Hippocampal formation (tissue), 2 donors: ENCODE measurements at regions not wholly inside any gene's neighbourhood (a gene's known extent, or its start where the extent isn't known, plus 50 kb on each side); places are given as distances from the start of the nearest gene placed in this dataset.

Source experiments
- DNase-seq, 2 donors: peaks; one replicate each; lab custom pipeline; 2025; lab: John Stamatoyannopoulos, UW

DNA sequence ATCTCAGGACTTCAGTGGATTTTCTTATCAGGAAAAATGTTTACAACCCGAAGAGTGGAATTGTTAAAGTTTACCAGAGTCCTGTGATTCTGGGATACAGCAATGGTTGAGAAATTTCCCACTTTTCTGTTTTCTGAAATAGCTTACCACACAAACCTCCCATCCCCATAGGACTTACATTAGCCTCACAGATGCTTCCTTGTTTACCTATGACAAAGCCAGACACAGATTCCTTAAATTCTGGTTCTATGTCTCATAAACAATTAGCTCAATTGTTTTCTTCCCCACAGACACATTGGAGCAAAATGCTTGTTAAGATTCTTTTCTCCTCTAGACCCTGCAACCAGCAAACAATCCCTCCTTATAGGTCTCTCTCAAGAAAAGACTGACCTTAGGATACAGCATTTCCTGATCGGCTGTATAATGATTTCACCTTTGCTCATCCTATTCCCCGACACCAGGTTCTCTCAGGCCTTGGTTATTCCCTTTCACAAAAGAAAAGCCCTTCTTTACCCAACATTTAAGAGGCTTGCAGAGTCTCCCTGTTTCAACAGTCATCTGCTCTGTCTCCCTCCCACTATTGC, 886.2 kb downstream of the ARAP2 start:
- DNase-seq: no peak

DNA sequence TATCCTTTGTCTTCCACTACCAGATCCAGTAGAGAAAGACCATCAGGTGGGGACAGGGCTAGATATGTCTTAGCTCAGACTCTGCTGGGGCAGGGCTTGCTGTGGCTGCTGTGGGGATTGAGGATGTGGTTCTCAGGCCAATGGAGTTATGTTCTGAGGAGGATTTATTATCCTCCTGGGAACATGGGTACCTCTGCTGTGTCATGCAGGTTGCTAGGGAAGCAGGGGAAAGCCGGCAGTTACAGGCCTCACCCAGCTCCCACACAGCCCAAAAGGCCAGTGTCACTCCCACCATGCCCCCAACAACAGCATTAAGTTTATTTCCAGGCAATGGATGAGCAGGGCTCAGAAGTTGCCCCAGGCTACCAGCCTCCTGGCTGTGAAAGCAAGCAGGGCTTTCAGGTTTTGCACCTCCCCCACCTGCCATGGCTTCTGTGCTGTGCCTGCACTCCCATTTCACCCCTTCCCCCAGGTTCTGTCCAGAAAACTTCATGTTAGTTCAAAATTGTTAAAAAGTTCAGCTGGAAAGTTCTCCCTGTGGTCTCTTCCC, 879.9 kb downstream of the ARAP2 start:
- no peak for DNase-seq

DNA sequence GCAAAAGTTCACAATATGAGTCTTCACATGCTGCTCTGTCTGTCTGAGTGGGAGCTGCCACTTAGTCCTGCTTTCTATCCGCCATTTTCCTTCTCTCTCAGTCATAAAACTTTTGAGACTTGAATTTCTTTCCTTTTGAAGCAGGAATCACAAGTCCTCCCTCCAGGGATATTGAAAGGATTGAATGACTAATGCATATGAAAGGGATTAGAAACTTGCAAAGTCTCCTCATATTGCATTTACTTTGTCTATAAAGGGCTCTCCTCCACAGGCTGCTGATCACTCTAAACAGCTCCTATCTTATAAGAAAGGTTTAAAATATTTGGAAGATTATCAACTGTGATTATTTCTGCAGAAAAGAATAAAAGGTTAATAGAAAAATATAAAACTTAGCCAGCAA, 879.1 kb downstream of the ARAP2 start:
- no peak for DNase-seq

DNA sequence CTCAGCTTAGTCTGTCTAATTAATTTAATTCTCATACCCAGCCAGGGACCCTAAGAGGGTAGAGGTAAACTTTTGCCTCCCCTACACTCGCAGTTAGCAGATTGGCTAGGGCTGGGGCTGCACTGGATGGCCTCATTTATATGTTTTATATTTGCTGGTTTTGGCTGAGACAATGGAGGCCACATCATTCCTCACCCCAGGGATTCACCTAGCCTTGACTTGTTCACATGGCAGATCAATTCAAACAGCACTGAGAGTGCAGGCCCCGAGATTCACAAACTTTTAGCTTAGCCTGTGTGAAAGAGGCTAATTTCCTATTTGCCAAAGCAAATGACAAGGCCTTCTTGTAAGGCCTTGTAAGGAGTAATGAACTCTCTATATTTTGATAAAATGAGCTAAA, 844.4 kb downstream of the ARAP2 start:
- DNase-seq: no peak

DNA sequence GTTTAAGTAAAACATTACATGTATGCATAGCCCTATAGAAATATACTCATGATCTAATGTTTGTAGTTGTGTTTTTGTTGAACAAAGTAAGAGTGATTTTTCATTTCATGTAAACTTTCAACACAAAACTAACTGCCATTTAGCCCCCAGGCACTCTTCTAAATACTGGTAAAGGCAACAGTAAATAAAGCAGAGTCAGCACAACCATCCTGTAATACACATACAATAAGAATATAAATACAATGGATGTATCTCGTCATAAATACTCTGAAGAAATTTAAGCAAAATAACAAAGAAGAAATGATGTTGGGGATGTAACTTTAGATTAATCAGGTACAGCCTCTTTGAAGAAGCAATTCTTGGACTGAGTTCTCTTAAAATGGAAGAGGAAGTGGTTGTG, 821.2 kb downstream of the ARAP2 start:
- DNase-seq: no peak

DNA sequence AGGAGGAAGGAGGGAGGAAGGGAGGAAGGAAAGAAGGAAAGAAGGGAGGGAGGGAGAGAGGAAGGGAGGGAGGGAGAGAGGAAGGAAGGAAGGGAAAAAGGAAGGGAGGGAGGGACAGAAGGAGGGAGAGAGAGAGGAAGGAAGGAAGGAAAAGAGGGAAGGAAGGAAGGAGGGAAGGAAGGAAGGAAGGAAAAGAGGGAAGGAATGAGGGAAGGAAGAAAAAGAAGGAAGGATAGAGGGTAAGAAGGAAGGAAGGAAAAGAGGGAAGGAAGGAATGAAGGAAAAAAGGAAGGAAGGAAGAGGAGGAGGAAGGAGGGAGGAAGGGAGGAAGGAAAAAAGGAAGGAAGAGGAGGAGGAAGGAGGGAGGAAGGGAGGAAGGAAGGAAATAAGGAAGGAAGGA, 796.8 kb downstream of the ARAP2 start:
- DNase-seq: no peak

DNA sequence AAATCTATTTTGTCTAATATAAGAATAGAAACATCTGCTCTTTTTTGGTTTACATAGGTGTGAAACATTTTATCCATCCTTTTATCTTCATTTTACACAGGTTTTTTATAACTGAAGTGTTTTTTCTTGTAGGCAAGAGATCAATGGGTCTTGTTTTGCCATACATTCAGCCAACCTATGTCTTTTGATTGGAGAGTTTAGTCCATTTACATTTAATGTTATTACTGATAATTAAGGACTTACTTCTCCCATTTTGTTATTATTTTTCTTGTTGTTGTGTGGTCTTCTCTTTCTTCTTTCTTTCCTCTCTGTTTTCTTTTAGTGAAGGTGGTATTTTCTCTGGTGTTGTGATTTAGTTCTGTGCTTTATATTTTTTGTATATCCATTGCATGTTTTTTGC, 785.3 kb downstream of the ARAP2 start:
- DNase-seq: no peak

DNA sequence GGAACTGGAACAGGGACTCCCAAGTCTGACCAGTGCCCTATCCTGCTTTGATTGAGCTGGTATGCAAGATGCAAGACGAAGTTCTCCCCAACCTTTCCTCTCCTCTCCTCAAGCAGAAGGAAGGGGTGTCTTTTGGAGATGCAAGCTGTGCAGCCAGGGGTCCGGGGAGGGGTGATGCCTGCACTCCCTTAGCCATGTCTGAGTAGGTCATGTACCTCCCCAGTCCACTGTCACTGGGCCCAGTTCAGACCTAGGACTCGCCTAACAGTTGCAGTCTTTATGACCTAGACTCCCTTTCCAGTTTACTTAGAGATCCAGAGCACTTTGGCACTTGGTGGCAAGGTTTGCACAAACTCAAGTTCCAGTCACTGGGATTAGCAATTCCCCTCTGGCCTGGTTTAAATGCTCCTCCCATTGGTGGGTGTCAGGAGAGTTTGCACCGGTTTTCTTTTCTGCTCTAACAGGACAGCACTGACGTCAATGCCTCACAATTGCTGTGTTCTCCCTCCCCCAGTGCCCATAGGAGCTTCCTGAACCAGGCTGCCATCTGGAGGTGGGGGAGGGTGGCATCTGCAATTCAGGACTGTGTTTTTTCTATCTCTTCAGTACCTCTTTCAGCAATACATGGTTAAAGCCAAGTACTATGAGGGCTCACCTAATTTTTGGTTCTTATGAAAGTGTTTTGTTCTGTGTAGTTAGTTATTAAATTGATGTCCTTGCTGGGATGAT, 782.2 kb downstream of the ARAP2 start:
- DNase-seq: no peak

DNA sequence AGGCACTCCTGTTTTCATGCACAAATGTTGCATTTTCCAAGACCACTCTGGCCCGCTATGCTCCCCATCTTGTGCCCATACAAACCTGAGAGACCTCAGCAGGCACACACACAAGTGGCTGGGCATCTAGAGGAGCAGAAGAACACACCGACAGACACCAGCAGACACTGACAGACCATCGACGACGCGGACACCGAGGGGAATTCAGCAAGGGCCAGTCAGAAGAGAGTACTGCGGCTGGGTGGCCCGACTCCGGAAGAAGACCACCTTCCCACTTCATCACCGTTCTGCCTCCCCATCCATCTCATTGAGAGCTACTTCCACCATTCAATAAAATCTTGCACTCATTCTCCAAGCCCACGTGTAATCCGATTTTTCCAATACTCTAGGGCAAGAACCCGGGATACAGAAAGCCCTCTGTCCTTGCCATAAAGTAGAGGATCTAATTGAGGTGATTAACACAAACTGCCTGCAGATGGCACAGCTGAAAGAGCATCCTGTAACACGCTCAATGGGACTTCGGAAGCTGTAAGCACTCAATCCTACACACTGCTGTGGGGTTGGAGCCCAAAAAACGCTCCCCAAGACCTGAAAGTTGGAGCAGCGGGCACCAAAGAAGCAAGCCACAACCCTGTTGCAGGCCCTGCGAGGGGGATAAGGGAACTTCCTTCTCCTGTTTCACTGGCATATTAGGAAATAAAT, 780.9 kb downstream of the ARAP2 start:
- DNase-seq: no peak

DNA sequence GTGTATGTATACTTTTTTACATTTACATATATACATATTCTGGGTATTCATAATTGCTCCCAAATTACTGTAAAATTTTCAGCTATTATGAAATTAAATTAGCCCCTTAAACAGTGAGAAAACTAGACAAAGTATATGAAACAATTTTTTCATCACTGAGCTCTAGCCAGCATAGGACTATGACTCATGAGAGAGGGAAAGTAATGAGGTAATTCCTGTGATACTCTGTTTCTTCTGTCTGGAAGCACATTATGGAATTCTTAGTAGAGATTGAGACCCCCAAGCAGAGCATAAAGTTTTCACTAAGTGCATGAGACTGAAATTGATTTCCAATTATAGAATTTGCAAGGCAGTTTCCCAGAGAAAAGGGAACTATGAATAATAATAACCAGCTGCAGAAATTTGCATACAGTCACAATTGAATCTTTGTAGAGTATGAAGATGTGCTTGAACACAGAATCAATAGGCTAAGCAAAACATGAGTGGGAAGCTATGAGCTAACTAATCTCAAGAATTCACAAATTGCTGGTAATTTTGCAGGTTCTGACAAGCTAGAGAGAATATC, 779.3 kb downstream of the ARAP2 start:
- peak in 1 of 2 donors; percentile 75 for DNase-seq

DNA sequence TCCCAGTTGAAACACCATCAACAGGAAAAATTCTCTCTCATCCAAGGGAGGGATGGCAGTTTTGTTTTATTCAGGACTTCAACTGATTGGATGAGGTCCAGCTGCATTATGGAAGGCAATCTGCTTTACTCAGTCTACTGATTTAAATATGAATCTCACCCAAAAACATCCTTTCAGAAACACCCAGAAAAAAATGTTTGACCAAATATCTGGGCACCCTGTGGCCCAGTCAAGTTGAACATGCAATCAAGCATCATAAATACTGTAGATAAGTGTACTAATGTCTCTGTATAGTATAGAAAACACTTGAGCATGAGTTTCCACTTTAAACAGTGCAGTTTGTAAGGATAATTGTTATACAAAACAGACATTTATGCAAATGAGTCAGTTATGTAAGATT, 753.2 kb downstream of the ARAP2 start:
- no peak for DNase-seq

DNA sequence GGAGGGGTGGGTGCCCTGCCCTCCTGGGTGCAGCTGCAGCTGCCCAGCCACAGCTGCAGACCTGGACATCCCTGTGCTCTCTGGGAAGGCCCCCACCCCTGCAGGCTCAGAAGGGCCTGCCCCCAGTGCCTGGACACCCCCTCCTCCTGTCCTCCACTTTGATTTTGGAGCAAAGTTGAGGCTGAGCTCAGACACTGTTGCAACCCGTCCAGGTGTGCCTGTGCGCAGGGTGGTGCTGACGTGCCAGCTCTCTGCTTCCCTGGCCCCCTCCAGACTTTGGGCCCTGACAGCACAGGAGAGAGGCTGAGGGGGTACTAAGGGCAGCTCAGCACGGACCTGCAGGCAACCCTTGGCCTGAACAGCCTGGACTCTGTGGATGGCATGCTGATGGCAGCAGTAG, 750.3 kb downstream of the ARAP2 start:
- DNase-seq: no peak

DNA sequence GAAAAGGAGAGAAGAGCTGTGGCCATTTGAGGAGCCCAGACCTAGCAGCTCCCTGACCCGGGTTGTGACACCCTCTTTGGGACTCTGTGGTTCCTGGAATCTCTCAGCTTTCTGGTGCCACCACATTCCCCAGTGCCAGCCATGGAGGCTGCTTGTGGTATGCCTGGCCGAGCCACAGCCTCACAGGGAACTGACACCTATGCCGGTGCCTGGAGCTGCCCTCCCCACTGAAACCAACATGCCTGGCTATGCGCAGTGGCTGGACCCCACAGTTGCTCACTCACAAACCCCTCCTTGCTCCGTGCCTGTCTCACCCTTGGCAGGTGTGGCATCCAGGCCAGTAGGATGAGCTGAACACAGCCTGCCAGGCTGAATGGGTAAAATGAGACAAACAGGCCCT, 749.4 kb downstream of the ARAP2 start:
- no peak for DNase-seq

DNA sequence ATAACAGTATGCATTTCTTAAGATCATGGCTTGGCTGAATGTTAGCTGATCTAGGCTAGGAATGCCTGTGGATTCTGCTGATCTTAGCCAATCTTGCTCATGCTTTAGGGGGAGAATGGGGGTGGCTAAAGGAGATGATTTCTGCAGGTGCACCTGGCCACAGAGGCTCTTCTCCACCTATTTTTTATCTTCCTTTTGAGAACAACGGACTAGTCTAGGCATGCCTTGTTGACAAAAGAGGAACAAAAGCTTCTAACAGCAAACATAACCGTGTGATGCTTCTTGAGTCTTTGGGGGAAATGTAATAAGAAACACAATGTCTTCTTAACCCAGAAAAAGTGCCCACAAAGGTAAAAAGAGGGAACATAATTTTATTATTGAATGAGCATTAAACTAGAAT, 743.5 kb downstream of the ARAP2 start:
- no peak for DNase-seq

DNA sequence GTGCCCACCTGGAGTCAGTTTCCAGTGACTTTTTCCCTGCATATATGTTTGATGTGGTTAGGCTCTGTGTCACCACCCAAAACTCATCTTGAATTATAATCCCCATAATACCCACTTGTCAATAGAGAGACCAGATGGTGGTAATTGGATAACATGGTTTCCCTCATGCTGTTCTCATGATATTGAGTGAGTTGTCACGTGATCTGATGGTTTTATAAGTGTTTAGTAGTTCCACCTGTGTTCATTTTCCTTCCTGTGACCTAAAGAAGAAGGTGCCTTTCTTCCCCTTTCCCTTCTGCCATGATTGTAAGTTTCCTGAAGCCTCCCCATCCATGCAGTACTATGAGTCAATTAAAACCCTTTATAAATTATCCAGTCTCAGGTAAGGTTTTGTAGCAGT, 740.9 kb downstream of the ARAP2 start:
- no peak for DNase-seq

DNA sequence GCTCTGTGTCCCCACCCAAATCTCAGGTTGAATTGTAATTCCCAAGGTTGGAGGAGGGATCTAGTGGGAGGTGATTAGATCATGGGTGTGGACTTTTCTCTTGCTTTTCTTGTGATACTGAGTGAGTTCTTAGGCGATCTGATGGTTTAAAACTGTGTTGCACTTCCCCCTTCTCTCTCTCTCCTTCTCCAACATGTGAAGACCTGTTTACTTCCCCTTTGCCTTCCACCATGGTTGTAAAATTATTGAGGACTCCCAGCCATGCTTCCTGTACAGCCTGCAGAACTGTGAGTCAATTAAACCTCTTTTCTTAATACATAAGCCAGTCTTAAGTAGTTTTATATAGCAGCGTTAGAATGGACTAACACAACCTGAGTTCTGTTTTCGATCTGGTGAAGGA, 738.2 kb downstream of the ARAP2 start:
- no peak for DNase-seq

DNA sequence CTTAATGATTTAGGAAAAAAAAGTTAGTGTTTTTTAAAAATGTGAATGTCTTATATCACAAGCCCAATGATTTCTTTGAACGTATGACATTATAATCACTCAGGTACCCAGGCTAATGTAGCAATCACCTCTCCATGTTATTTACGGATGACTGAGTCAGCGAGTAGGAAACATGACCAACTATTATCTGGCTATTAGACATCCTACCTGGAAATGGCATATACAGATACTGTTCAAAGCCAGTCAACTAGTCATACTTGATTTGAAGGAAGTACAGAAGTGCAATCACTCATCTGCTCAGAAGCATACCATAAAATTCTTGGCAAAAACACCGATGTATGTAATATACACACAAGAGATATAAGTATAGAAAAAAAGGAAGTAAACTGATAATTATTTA, 732.5 kb downstream of the ARAP2 start:
- DNase-seq: no peak

DNA sequence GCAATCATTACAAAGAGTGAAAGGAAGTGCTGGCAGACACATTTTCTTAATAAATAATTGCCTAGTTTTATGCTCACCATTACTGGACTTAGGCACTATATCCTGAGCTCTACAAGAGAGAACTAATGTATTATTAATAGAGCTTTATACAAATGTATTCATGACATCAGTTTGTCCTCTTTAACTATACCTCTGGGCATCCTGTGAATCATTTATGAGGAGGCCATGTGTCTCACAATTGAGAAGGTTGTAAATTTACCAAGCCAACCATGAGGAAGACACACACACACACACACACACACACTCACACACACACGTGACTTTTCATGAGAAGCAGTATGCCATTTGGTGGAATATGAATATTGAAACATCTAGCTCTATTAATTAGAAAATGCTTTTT, 728.2 kb downstream of the ARAP2 start:
- no peak for DNase-seq

DNA sequence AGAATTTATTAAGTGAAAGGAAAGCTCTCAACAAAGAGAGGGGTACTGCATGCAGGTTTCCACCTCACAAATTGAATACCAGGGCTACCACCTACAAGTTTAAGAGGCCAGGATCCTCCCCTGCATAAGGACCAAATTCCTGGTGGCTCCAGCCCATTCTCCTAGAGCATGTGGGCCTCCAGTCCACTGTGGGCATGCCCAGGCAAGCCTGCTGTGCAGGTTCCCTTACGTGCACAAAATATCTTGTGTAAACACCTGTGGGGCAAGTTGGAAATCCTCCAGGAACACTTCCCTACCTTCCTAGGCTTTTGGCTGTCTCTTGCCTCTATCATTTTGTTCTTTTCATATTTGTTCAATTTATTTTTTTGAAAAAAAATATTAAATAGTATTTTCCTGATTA, 724.3 kb downstream of the ARAP2 start:
- DNase-seq: no peak

DNA sequence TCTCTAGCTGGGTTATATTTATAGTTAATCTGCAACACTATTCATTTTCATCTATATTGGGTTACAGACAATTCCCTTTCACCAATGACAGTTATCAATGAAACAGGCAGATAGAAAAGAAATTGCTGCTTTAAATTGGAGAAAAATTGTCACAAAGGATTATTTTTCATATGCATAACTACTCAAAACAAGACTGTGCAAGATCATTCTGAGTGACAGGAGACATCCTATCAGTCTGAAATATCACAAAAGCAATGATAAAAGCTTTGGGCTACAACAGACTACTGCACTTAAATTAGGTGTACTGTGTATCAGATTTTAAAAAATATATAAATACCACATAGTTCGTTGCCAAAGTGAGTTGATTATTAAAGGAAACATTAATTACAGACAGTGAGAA, 722.6 kb downstream of the ARAP2 start:
- DNase-seq: no peak

DNA sequence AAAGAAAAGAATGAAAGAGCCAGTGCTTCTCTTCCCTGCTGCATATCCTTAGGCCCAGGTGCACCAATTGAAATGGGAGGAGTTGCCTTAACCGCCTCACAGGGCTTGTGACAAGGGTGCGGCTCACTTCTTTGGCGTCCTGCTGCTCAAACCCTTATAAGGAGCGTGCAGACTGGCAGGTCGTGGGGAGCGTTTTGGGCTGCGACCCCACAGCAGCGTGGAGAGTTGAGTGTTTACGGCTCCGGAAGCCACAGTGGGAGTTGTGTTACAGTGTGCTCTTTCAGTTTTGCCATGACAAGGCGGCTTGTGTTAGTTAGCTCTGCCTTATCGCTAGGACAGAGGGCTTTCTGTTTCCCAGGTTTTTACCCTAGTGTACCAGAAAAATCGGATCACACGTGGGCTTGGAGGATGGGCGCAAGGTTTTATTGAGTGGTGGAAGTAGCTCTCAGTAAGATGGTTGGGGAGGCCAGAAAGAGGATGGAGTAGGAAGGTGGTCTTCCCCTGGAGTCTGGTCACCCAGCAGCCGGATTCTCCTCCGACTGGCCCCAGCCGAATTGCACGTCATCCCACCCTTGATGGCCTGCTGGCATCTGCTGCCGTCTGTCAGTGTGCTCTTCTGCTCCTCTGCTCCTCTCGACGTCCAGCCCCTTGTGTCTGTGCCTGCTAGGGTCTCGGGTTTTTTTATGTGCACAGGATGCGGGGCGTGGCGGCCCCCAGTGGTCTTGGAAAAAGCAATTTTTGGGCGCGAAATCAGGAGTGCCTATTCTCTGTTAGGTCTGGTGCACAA, 718.9 kb downstream of the ARAP2 start:
- DNase-seq: peak in 1 of 2 donors; percentile 17

DNA sequence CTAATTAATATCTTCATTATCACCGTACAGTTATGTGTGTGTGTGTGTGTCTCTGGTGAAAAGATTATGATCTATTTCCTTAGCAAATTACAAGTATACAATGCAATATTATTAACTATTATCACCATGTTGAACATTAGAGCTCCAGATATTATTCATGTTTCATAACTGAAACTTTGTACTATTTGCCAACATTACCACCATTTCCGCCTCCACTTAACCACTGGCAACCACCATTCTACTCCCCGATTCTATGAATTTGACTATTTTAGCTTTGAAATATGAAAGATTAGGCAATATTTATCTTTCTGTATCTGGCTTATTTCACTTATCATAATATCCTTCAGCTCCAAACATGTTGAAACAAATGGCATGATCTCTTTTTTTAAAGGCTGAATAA, 717.9 kb downstream of the ARAP2 start:
- no peak for DNase-seq
